Keratinocyte (primary cell): ENCODE measurements at regions not wholly inside any gene's neighbourhood (a gene's known extent, or its start where the extent isn't known, plus 50 kb on each side); places are given as distances from the start of the nearest gene placed in this dataset.

Experiments used
- EZH2 ChIP-seq: IDR thresholded peaks from one replicate; pipeline ENCODE4 v1.6.1; 2012; ENCODE audit warnings: inconsistent platforms, mild to moderate bottlenecking, low read length, moderate library complexity
- TF ChIP-seq, protein P1 (sequence below), 3 experiments: IDR thresholded peaks in 1 of 3; conservative IDR thresholded peaks in 1 of 3; optimal IDR thresholded peaks in 1 of 3; 2 replicates in 2 of 3; 3 replicates in 1 of 3; pipeline versions ENCODE3 to v1.5.1; 2011; ENCODE audit warnings: low read length in 3 of 3, mild to moderate bottlenecking in 3 of 3, moderate library complexity in 2 of 3, control low read depth in 1 of 3, inconsistent platforms in 1 of 3; ENCODE audit not compliant: insufficient read depth in 2 of 3; ENCODE audit errors: extremely low read depth in 1 of 3

DNA sequence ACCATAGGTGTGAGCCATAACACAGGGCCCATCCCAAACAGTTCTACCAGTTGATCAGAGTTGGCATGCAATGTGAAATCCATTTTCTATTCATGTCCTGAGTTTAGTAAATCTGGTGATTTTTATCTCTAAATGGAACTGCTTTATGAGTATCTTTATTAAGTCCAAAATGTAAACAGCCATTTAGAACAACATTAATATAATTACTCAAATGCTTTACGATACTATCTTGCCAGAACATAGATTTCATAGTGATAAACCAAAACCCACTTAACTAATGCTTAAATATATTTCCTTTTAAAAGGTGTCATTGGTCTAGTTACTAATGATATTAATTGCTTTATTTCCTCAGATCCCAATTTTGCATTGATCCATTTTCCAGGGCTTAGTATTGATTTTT, 80.7 kb downstream of the PLCE1 start:
- TF ChIP-seq, protein P1, sequence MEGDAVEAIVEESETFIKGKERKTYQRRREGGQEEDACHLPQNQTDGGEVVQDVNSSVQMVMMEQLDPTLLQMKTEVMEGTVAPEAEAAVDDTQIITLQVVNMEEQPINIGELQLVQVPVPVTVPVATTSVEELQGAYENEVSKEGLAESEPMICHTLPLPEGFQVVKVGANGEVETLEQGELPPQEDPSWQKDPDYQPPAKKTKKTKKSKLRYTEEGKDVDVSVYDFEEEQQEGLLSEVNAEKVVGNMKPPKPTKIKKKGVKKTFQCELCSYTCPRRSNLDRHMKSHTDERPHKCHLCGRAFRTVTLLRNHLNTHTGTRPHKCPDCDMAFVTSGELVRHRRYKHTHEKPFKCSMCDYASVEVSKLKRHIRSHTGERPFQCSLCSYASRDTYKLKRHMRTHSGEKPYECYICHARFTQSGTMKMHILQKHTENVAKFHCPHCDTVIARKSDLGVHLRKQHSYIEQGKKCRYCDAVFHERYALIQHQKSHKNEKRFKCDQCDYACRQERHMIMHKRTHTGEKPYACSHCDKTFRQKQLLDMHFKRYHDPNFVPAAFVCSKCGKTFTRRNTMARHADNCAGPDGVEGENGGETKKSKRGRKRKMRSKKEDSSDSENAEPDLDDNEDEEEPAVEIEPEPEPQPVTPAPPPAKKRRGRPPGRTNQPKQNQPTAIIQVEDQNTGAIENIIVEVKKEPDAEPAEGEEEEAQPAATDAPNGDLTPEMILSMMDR (optimal IDR thresholded peaks at IDR 0.05 in 1 of 3, IDR thresholded peaks at IDR 0.05 in 1 of 3, conservative IDR thresholded peaks at IDR 0.05 in 1 of 3; ENCODE audit: extremely low read depth in 1 of 3, insufficient read depth in 2 of 3, low read length in 3 of 3), result no peak
- TF ChIP-seq EZH2, result no peak
